ENCODE measurements at regions not wholly inside any gene's neighbourhood (a gene's known extent, or its start where the extent isn't known, plus 50 kb on each side); places are given as distances from the start of the nearest gene placed in this dataset.

- no peak for DNase-seq (ENCODE audit: low spot score)
- Histone ChIP-seq H3K9me3 (ENCODE audit: severe bottlenecking) (no peaks in the 10 kb centered on the region), H3K27ac (ENCODE audit: poor library complexity, severe bottlenecking) (no peak overlapping the region), H3K36me3 (ENCODE audit: low read depth) (no peaks in the 10 kb centered on the region), H3K4me1 (ENCODE audit: insufficient read depth, poor library complexity, severe bottlenecking) (no peaks in the 10 kb centered on the region), H3K4me3 (ENCODE audit: severe bottlenecking) (no peak overlapping the region), H3K27me3 (ENCODE audit: insufficient read depth, poor library complexity, severe bottlenecking) (no peaks in the 10 kb centered on the region)
- ATAC-seq (ENCODE audit: low read depth), result no peak
- TF ChIP-seq CTCF (IDR thresholded peaks at IDR 0.05; ENCODE audit: poor library complexity, severe bottlenecking), result no peak
Observed at GRCh38 chr4:181711387-181711786, 531.8 kb upstream of the TENM3 start.

- Histone ChIP-seq H3K9me3 (ENCODE audit: severe bottlenecking) (peaks cover 3% of the 10 kb centered on the region), H3K27me3 (ENCODE audit: insufficient read depth, poor library complexity, severe bottlenecking) (no peaks in the 10 kb centered on the region), H3K36me3 (ENCODE audit: low read depth) (no peaks in the 10 kb centered on the region), H3K4me1 (ENCODE audit: insufficient read depth, poor library complexity, severe bottlenecking) (peaks cover 5% of the 10 kb centered on the region), H3K4me3 (ENCODE audit: severe bottlenecking) (no peak overlapping the region), H3K27ac (ENCODE audit: poor library complexity, severe bottlenecking) (no peak overlapping the region)
- ATAC-seq (ENCODE audit: low read depth) (no peak), DNase-seq (ENCODE audit: low spot score) (no peak)
- TF ChIP-seq CTCF (IDR thresholded peaks at IDR 0.05; ENCODE audit: poor library complexity, severe bottlenecking), result no peak
Observed at GRCh38 chr4:181728305-181728966, 514.8 kb upstream of the TENM3 start.

- DNase-seq (ENCODE audit: low spot score), result no peak
- Histone ChIP-seq H3K4me3 (ENCODE audit: severe bottlenecking) (no peak overlapping the region), H3K9me3 (ENCODE audit: severe bottlenecking) (no peaks in the 10 kb centered on the region), H3K27me3 (ENCODE audit: insufficient read depth, poor library complexity, severe bottlenecking) (no peaks in the 10 kb centered on the region), H3K4me1 (ENCODE audit: insufficient read depth, poor library complexity, severe bottlenecking) (peaks cover 5% of the 10 kb centered on the region), H3K27ac (ENCODE audit: poor library complexity, severe bottlenecking) (no peak overlapping the region), H3K36me3 (ENCODE audit: low read depth) (no peaks in the 10 kb centered on the region)
- TF ChIP-seq CTCF (IDR thresholded peaks at IDR 0.05; ENCODE audit: poor library complexity, severe bottlenecking), result no peak
- ATAC-seq (ENCODE audit: low read depth), result no peak
Observed at GRCh38 chr4:181731900-181732299, 511.3 kb upstream of the TENM3 start.

- DNase-seq (ENCODE audit: low spot score), result no peak
- Histone ChIP-seq H3K9me3 (ENCODE audit: severe bottlenecking) (no peaks in the 10 kb centered on the region), H3K4me3 (ENCODE audit: severe bottlenecking) (no peak overlapping the region), H3K4me1 (ENCODE audit: insufficient read depth, poor library complexity, severe bottlenecking) (no peaks in the 10 kb centered on the region), H3K27me3 (ENCODE audit: insufficient read depth, poor library complexity, severe bottlenecking) (no peaks in the 10 kb centered on the region), H3K36me3 (ENCODE audit: low read depth) (no peaks in the 10 kb centered on the region), H3K27ac (ENCODE audit: poor library complexity, severe bottlenecking) (no peak overlapping the region)
- TF ChIP-seq CTCF (IDR thresholded peaks at IDR 0.05; ENCODE audit: poor library complexity, severe bottlenecking), result no peak
- ATAC-seq (ENCODE audit: low read depth), result no peak
Observed at GRCh38 chr4:181737744-181738143, 505.5 kb upstream of the TENM3 start.

- H3K27ac ChIP-seq (ENCODE audit: poor library complexity, severe bottlenecking), result no peak overlapping the region
- no peak for TF ChIP-seq CTCF (IDR thresholded peaks at IDR 0.05; ENCODE audit: poor library complexity, severe bottlenecking)
- H3K4me1 ChIP-seq (ENCODE audit: insufficient read depth, poor library complexity, severe bottlenecking), result no peaks in the 10 kb centered on the region
- H3K27me3 ChIP-seq (ENCODE audit: insufficient read depth, poor library complexity, severe bottlenecking), result no peaks in the 10 kb centered on the region
- no peaks in the 10 kb centered on the region for H3K36me3 ChIP-seq (ENCODE audit: low read depth)
- no peak overlapping the region for H3K4me3 ChIP-seq (ENCODE audit: severe bottlenecking)
- no peaks in the 10 kb centered on the region for H3K9me3 ChIP-seq (ENCODE audit: severe bottlenecking)
- DNase-seq (ENCODE audit: low spot score), result no peak
- ATAC-seq (ENCODE audit: low read depth), result no peak
Observed at GRCh38 chr4:181739031-181739430, 504.2 kb upstream of the TENM3 start.

Data from RWPE2 (cell line).